Fibroblast of the aortic adventitia (primary cell): ENCODE measurements at regions not wholly inside any gene's neighbourhood (a gene's known extent, or its start where the extent isn't known, plus 50 kb on each side); places are given as distances from the start of the nearest gene placed in this dataset.

ENCODE experiments used
- DNase-seq: peaks from one replicate; pipeline ENCODE4 v3.0.0-alpha.2; 2010; ENCODE audit warnings: low read depth
- H3K4me3 ChIP-seq: 2 replicates; pipeline ENCODE4 v1.5.1; 2011; ENCODE audit warnings: low read depth, mild to moderate bottlenecking, control low read depth, low read length, moderate library complexity
- CTCF ChIP-seq: IDR thresholded peaks from 2 replicates; pipeline ENCODE4 v1.5.1; 2011; ENCODE audit warnings: mild to moderate bottlenecking, low read length, control low read depth, inconsistent platforms; ENCODE audit not compliant: insufficient read depth

- no peak for DNase-seq
- TF ChIP-seq CTCF: no peak
Observed at GRCh38 chr3:20503394-20504082, 317.5 kb upstream of the SGO1 start.

DNA sequence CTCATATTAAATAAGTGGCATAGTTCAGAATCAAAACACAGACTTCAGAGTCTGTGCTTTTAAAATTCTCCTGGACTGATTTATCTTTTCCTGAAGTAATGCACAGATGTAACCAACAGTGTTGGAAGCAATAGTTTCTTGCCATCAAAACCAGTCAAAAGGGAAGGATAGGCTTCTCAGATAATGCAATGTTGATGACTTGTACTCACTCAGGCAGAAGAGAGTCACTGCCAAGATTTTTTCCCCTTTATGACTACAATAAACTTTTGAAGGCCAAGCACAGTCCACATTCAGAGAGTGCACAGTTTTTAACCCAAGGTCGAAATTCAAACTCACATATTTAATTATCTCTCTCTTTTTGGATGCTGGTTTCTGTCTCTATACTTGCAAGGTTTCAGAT lies 305.0 kb upstream of the SGO1 start:
- TF ChIP-seq CTCF: no peak
- no peak for DNase-seq
- H3K4me3 ChIP-seq: no peak overlapping the region

More at GRCh38 chr3:20503394-20504082, 317.5 kb upstream of the SGO1 start:
- no peak overlapping the region for H3K4me3 ChIP-seq

- TF ChIP-seq CTCF: no peak
- no peak overlapping the region for H3K4me3 ChIP-seq
- DNase-seq: no peak
Observed at GRCh38 chr3:20488151-20488550, 302.1 kb upstream of the SGO1 start.

DNA sequence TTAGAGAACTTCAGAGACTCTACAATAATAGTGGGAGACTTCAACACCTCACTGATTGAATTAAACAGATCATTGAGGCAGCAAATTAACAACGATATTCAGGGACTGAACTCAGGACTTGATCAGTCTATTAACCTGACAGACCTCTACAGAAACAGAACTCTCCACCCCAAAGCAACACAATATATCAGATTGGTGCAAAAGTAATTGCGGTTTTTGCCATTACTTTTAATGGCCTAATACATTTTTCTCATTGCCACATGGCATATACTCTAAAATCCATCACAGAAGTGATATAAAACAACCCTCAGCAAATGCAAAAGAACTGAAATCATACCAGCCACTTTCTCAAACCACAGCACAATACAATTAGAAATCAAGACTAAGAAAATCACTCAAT lies 298.1 kb upstream of the SGO1 start:
- no peak overlapping the region for H3K4me3 ChIP-seq
- no peak for DNase-seq
- no peak for TF ChIP-seq CTCF

GRCh38 chr3:20482350-20482749 lies 296.3 kb upstream of the SGO1 start:
- DNase-seq: no peak
- no peak overlapping the region for H3K4me3 ChIP-seq
- TF ChIP-seq CTCF: no peak

GRCh38 chr3:20480786-20481365 lies 294.9 kb upstream of the SGO1 start:
- DNase-seq: peak; percentile 46
- TF ChIP-seq CTCF: no peak

More at GRCh38 chr3:20480786-20481365, 294.9 kb upstream of the SGO1 start:
- no peak overlapping the region for H3K4me3 ChIP-seq
